H1 (cell line): ENCODE measurements at regions not wholly inside any gene's neighbourhood (a gene's known extent, or its start where the extent isn't known, plus 50 kb on each side); places are given as distances from the start of the nearest gene placed in this dataset.

Experiments
- MAFK ChIP-seq: IDR thresholded peaks from 2 replicates; pipeline ENCODE4 v1.6.1; 2012; ENCODE audit warnings: low read depth, mild to moderate bottlenecking, improper control_type of control experiment, low read length
- SUZ12 ChIP-seq: fragments of 200-600 bp; sonication (generic); IDR thresholded peaks from 2 replicates; pipeline ENCODE4 v1.6.1; 2012; ENCODE audit warnings: mild to moderate bottlenecking, inconsistent platforms, low read length, moderate library complexity, mixed read lengths
- TBP ChIP-seq: IDR thresholded peaks from 2 replicates; pipeline ENCODE4 v1.6.1; 2011; ENCODE audit warnings: low read depth, low read length, improper control_type of control experiment

GRCh38 chr2:220789961-220790360, 782.1 kb downstream of the EPHA4 start (continued):
- no peak for TF ChIP-seq MAFK
- TF ChIP-seq TBP, result no peak
- TF ChIP-seq SUZ12, result no peak
